Activated CD4-positive, CD25-positive, alpha-beta regulatory T cell treated with anti-CD3 and anti-CD28 coated beads, Interleukin-2, amount 50 U/mL, for 72 hours (primary cell): ENCODE measurements at regions not wholly inside any gene's neighbourhood (a gene's known extent, or its start where the extent isn't known, plus 50 kb on each side); places are given as distances from the start of the nearest gene placed in this dataset.
A peak's percentile ranks its signal among the peaks of the same experiment; 100 is the strongest.

Source experiments
- DNase-seq: peaks from one replicate; pipeline ENCODE4 v3.0.0; 2021

- DNase-seq, result no peak
These were observed 54.9 kb downstream of the KLHDC7A start for GRCh38 chr1:18535391-18536210.

- DNase-seq, result no peak
These were observed 55.6 kb downstream of the KLHDC7A start for GRCh38 chr1:18536356-18536755.

GRCh38 chr1:18536915-18537314 lies 56.2 kb downstream of the KLHDC7A start:
- no peak for DNase-seq

- DNase-seq, result no peak
These were observed 56.9 kb downstream of the KLHDC7A start for GRCh38 chr1:18537386-18538306.

GRCh38 chr1:18539171-18539570 lies 58.4 kb downstream of the KLHDC7A start:
- DNase-seq, result no peak

- no peak for DNase-seq
These were observed 59.5 kb downstream of the KLHDC7A start for GRCh38 chr1:18540136-18540765.

GRCh38 chr1:18541046-18541795 lies 60.5 kb downstream of the KLHDC7A start:
- DNase-seq, result no peak

- peak; percentile 4 for DNase-seq
These were observed 61.6 kb downstream of the KLHDC7A start for GRCh38 chr1:18542351-18542750.

- no peak for DNase-seq
These were observed 65.3 kb downstream of the KLHDC7A start for GRCh38 chr1:18546026-18546425.

GRCh38 chr1:18547460-18547859 lies 66.7 kb downstream of the KLHDC7A start:
- no peak for DNase-seq

GRCh38 chr1:18548643-18549042 lies 67.9 kb downstream of the KLHDC7A start:
- DNase-seq, result no peak

- no peak for DNase-seq
These were observed 68.4 kb downstream of the KLHDC7A start for GRCh38 chr1:18549106-18549505.

- no peak for DNase-seq
These were observed 69.2 kb downstream of the KLHDC7A start for GRCh38 chr1:18549906-18550305.

- no peak for DNase-seq
These were observed 71.9 kb downstream of the KLHDC7A start for GRCh38 chr1:18552631-18553030.

- DNase-seq, result no peak
These were observed 72.7 kb downstream of the KLHDC7A start for GRCh38 chr1:18553388-18553787.

- DNase-seq, result no peak
These were observed 73.4 kb downstream of the KLHDC7A start for GRCh38 chr1:18554099-18554498.

- no peak for DNase-seq
These were observed 73.9 kb downstream of the KLHDC7A start for GRCh38 chr1:18554597-18554996.

GRCh38 chr1:18555036-18555435 lies 74.3 kb downstream of the KLHDC7A start:
- DNase-seq, result no peak

- DNase-seq, result no peak
These were observed 74.3 kb upstream of the PAX7 start for GRCh38 chr1:18556364-18556763.

GRCh38 chr1:18557621-18558465 lies 72.8 kb upstream of the PAX7 start:
- no peak for DNase-seq

GRCh38 chr1:18560692-18561091 lies 70.0 kb upstream of the PAX7 start:
- DNase-seq, result no peak

- DNase-seq, result no peak
These were observed 68.7 kb upstream of the PAX7 start for GRCh38 chr1:18561967-18562366.
